ENCODE measurements at regions not wholly inside any gene's neighbourhood (a gene's known extent, or its start where the extent isn't known, plus 50 kb on each side); places are given as distances from the start of the nearest gene placed in this dataset.

GRCh38 chr6:150676772-150677171 lies 77.1 kb downstream of the PLEKHG1 start:
- no peaks in the 10 kb centered on the region for H3K9me3 Mint-ChIP-seq
- H3K36me3 Mint-ChIP-seq = no peaks in the 10 kb centered on the region
- H3K27ac Mint-ChIP-seq = no peak overlapping the region
- H3K4me3 Mint-ChIP-seq = no peak overlapping the region
- H3K27me3 Mint-ChIP-seq (ENCODE audit: low read depth) = no peaks in the 10 kb centered on the region
- ChIA-PET CTCF (interaction anchor here (1.4 kb wide), 1 partner anchor 9 kb away, joined by 7 read pairs; no protein-coding TSS in a partner anchor), POLR2A (no interaction called here)
- TF ChIP-seq NFATC4 (CRISPR knock-in tag; IDR thresholded peaks at IDR 0.05) (no peak), FOXP4 (CRISPR knock-in tag; IDR thresholded peaks at IDR 0.05) (no peak), OVOL2 (CRISPR knock-in tag; IDR thresholded peaks at IDR 0.05; ENCODE audit: borderline replicate concordance) (no peak), PRDM15 (CRISPR knock-in tag; IDR thresholded peaks at IDR 0.05) (no peak)
- DNase-seq (ENCODE audit: low spot score) = no peak
- ATAC-seq = no peak
- no peaks in the 10 kb centered on the region for H3K4me1 Mint-ChIP-seq

GRCh38 chr6:150680510-150680909 lies 80.8 kb downstream of the PLEKHG1 start:
- CTCF ChIA-PET = no interaction called here
- ATAC-seq = no peak
- H3K4me3 Mint-ChIP-seq = no peak overlapping the region
- H3K36me3 Mint-ChIP-seq = no peaks in the 10 kb centered on the region
- no peaks in the 10 kb centered on the region for H3K4me1 Mint-ChIP-seq
- H3K9me3 Mint-ChIP-seq = peaks cover under 1% of the 10 kb centered on the region
- H3K27ac Mint-ChIP-seq = no peak overlapping the region
- DNase-seq (ENCODE audit: low spot score) = no peak
- TF ChIP-seq TP53 (CRISPR knock-in tag; IDR thresholded peaks at IDR 0.05) (no peak), TEAD1 (CRISPR knock-in tag; IDR thresholded peaks at IDR 0.05) (no peak), ZNF396 (CRISPR knock-in tag; IDR thresholded peaks at IDR 0.05; ENCODE audit: borderline replicate concordance) (no peak)
- POLR2A ChIA-PET = no interaction called here
- no peaks in the 10 kb centered on the region for H3K27me3 Mint-ChIP-seq (ENCODE audit: low read depth)

GRCh38 chr6:150681578-150682395 lies 82.1 kb downstream of the PLEKHG1 start:
- ATAC-seq (no peak), DNase-seq (ENCODE audit: low spot score) (no peak)
- Mint-ChIP-seq H3K4me3 (no peak overlapping the region), H3K9me3 (peaks cover 6% of the 10 kb centered on the region), H3K27me3 (ENCODE audit: low read depth) (no peaks in the 10 kb centered on the region), H3K36me3 (no peaks in the 10 kb centered on the region), H3K4me1 (0 out of 2 replicates have a peak, but pooled peaks cover 3% of the 10 kb centered on the region), H3K27ac (no peak overlapping the region)
- ChIA-PET CTCF (interaction anchor here (1.5 kb wide), 1 partner anchor 263 kb away, joined by 3 read pairs; no protein-coding TSS in a partner anchor), POLR2A (no interaction called here)
- no peak for TF ChIP-seq JAZF1 (CRISPR knock-in tag; IDR thresholded peaks at IDR 0.05)
- TF ChIP-seq ATF1 (CRISPR knock-in tag; IDR thresholded peaks at IDR 0.05) = no peak
- TF ChIP-seq TEAD1 (CRISPR knock-in tag; IDR thresholded peaks at IDR 0.05) = no peak
- no peak for TF ChIP-seq ESRRA (CRISPR knock-in tag; IDR thresholded peaks at IDR 0.05; ENCODE audit: borderline replicate concordance)
- no peak for TF ChIP-seq STAT6 (CRISPR knock-in tag; conservative IDR thresholded peaks at IDR 0.05; ENCODE audit: low read depth)
- no peak for TF ChIP-seq CDX4 (CRISPR knock-in tag; IDR thresholded peaks at IDR 0.05; ENCODE audit: borderline replicate concordance)
- TF ChIP-seq ZNF317 (CRISPR knock-in tag; IDR thresholded peaks at IDR 0.05; ENCODE audit: borderline replicate concordance, low read depth) = no peak
- TF ChIP-seq MXD4 (CRISPR knock-in tag; IDR thresholded peaks at IDR 0.05; ENCODE audit: borderline replicate concordance) = no peak
- TF ChIP-seq GRHL2 (CRISPR knock-in tag; IDR thresholded peaks at IDR 0.05; ENCODE audit: insufficient replicate concordance, severe bottlenecking) = no peak
- TF ChIP-seq NFYB (CRISPR knock-in tag; conservative IDR thresholded peaks at IDR 0.05; ENCODE audit: low read depth) = no peak
- TF ChIP-seq ZNF219 (CRISPR knock-in tag; IDR thresholded peaks at IDR 0.05; ENCODE audit: borderline replicate concordance) = no peak
- no peak for TF ChIP-seq HMGXB4 (CRISPR knock-in tag; IDR thresholded peaks at IDR 0.05)
- TF ChIP-seq MYBL2 (CRISPR knock-in tag; IDR thresholded peaks at IDR 0.05) = no peak
- TF ChIP-seq TCF7 (CRISPR knock-in tag; IDR thresholded peaks at IDR 0.05; ENCODE audit: low read depth) = no peak
